ENCODE measurements at regions not wholly inside any gene's neighbourhood (a gene's known extent, or its start where the extent isn't known, plus 50 kb on each side); places are given as distances from the start of the nearest gene placed in this dataset.

DNA sequence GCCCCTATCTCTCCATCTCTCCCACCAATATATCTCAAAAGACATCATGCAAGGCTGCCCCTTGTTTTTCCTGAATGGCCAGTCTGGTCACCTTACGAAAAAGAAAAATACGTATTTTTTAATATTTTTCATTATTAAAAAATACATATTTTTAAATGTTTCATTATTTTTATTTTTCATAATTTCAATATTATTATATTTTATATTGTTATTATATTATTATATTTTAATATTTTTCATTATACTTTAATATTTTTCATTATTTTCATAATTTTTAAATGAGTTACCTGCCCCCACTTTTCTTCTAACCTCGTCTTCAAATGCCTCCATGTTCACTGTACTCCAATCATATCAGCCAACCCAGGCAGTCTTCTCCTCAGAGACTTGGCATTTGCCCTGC, 116.0 kb upstream of the ERCC4 start:
- Histone ChIP-seq H4K20me1 (replicated peaks; ENCODE audit: control insufficient read depth, extremely low read depth, insufficient read depth, low read length) (no peaks in the 10 kb centered on the region), H3K9me3 (replicated peaks; ENCODE audit: control insufficient read depth, insufficient read depth, low read length) (peaks cover 2% of the 10 kb centered on the region), H2AFZ (ENCODE audit: low read depth, low read length) (no peak overlapping the region), H3K4me2 (ENCODE audit: insufficient read depth, low read length) (no peak overlapping the region), H3K4me1 (ENCODE audit: control insufficient read depth, extremely low read depth, insufficient read depth, low read length) (no peaks in the 10 kb centered on the region), H3K27me3 (ENCODE audit: control insufficient read depth in 2 of 2, insufficient read depth in 2 of 2, low read length in 2 of 2) (no peaks in the 10 kb centered on the region), H3K4me3 (replicated peaks in 1 of 3; ENCODE audit: insufficient read depth in 1 of 3, low read depth in 1 of 3, low read length in 3 of 3) (no peak overlapping the region), H3K9ac (replicated peaks; ENCODE audit: extremely low read depth, insufficient read depth, low read length) (no peak overlapping the region), H3K36me3 (ENCODE audit: control insufficient read depth in 2 of 2, extremely low read depth in 1 of 2, insufficient read depth in 2 of 2, low read length in 2 of 2) (no peaks in the 10 kb centered on the region), H3K9me1 (replicated peaks; ENCODE audit: control insufficient read depth, extremely low read depth, insufficient read depth, low read length) (no peaks in the 10 kb centered on the region), H3K27ac (ENCODE audit: insufficient read depth, low read depth, low read length) (no peak overlapping the region), H3K79me2 (ENCODE audit: control insufficient read depth, insufficient read depth, low read length) (no peaks in the 10 kb centered on the region)
- CTCF ChIA-PET = no interaction called here
- DNase-seq (ENCODE audit: low read depth, low spot score) (no peak), FAIRE-seq (no peak)
- intact Hi-C loops (cut with micrococcal nuclease) = no loop called here
- no peak for TF ChIP-seq MYC (IDR thresholded peaks at IDR 0.05; ENCODE audit: low read depth, low read length)
- no peak for TF ChIP-seq JUN (IDR thresholded peaks at IDR 0.05; ENCODE audit: borderline replicate concordance, insufficient read depth, insufficient read length, low read depth)
- TF ChIP-seq, protein P1, sequence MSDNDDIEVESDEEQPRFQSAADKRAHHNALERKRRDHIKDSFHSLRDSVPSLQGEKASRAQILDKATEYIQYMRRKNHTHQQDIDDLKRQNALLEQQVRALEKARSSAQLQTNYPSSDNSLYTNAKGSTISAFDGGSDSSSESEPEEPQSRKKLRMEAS (IDR thresholded peaks at IDR 0.05; ENCODE audit: insufficient read depth, insufficient read length) = no peak
- TF ChIP-seq, protein P2, sequence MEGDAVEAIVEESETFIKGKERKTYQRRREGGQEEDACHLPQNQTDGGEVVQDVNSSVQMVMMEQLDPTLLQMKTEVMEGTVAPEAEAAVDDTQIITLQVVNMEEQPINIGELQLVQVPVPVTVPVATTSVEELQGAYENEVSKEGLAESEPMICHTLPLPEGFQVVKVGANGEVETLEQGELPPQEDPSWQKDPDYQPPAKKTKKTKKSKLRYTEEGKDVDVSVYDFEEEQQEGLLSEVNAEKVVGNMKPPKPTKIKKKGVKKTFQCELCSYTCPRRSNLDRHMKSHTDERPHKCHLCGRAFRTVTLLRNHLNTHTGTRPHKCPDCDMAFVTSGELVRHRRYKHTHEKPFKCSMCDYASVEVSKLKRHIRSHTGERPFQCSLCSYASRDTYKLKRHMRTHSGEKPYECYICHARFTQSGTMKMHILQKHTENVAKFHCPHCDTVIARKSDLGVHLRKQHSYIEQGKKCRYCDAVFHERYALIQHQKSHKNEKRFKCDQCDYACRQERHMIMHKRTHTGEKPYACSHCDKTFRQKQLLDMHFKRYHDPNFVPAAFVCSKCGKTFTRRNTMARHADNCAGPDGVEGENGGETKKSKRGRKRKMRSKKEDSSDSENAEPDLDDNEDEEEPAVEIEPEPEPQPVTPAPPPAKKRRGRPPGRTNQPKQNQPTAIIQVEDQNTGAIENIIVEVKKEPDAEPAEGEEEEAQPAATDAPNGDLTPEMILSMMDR (IDR thresholded peaks at IDR 0.05; ENCODE audit: extremely low read depth in 1 of 2, insufficient read depth in 1 of 2, low read depth in 1 of 2, low read length in 2 of 2) = no peak
- TF ChIP-seq FOS (IDR thresholded peaks at IDR 0.05; ENCODE audit: borderline replicate concordance, insufficient read depth, low read length) = no peak
- no peak for TF ChIP-seq POLR2AphosphoS5 (IDR thresholded peaks at IDR 0.05; ENCODE audit: insufficient read depth, low read depth, low read length)
- no peak for TF ChIP-seq POLR2A (IDR thresholded peaks at IDR 0.05; ENCODE audit: low read depth, low read length)
- TF ChIP-seq EZH2 (IDR thresholded peaks at IDR 0.05; ENCODE audit: borderline replicate concordance, low read depth, low read length, severe bottlenecking) = no peak
- no peak for TF ChIP-seq GATA2 (IDR thresholded peaks at IDR 0.05; ENCODE audit: insufficient read depth, insufficient read length, low read depth, low read length)
- no TSS peak for BruUV-seq (replicated peaks)
- POLR2A ChIA-PET = no interaction called here
- dilution Hi-C loops (cut with MboI; ENCODE audit: extremely low pct_ligation_motif_present, low sequenced_read_pairs) = no loop called here

Data from endothelial cell of umbilical vein (primary cell).